ENCODE measurements at regions not wholly inside any gene's neighbourhood (a gene's known extent, or its start where the extent isn't known, plus 50 kb on each side); places are given as distances from the start of the nearest gene placed in this dataset.

- no peak overlapping the region for H3K27ac ChIP-seq
- H3K27me3 ChIP-seq (replicated peaks; ENCODE audit: insufficient read depth): no peaks in the 10 kb centered on the region
- intact Hi-C loops (cut with DNase I): no loop called here
- no peaks in the 10 kb centered on the region for H3K4me1 ChIP-seq (replicated peaks)
- TF ChIP-seq POLR2A (IDR thresholded peaks at IDR 0.05) (no peak), POLR2AphosphoS5 (IDR thresholded peaks at IDR 0.05) (no peak)
- TF ChIP-seq, protein P1, sequence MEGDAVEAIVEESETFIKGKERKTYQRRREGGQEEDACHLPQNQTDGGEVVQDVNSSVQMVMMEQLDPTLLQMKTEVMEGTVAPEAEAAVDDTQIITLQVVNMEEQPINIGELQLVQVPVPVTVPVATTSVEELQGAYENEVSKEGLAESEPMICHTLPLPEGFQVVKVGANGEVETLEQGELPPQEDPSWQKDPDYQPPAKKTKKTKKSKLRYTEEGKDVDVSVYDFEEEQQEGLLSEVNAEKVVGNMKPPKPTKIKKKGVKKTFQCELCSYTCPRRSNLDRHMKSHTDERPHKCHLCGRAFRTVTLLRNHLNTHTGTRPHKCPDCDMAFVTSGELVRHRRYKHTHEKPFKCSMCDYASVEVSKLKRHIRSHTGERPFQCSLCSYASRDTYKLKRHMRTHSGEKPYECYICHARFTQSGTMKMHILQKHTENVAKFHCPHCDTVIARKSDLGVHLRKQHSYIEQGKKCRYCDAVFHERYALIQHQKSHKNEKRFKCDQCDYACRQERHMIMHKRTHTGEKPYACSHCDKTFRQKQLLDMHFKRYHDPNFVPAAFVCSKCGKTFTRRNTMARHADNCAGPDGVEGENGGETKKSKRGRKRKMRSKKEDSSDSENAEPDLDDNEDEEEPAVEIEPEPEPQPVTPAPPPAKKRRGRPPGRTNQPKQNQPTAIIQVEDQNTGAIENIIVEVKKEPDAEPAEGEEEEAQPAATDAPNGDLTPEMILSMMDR (IDR thresholded peaks at IDR 0.05): no peak
- 81% methylated on average over 4 of the region's 4 CpGs for WGBS
- no peaks in the 10 kb centered on the region for H3K9me3 ChIP-seq
- H3K4me3 ChIP-seq: no peak overlapping the region
- no peak for DNase-seq (ENCODE audit: low spot score)
- H3K36me3 ChIP-seq: no peaks in the 10 kb centered on the region
Observed at GRCh38 chr5:118778941-118779340, 209.4 kb downstream of the DTWD2 start.

GRCh38 chr5:118777189-118777736 lies 211.1 kb downstream of the DTWD2 start:
- WGBS: 66% methylated on average over 3 of the region's 3 CpGs
- Histone ChIP-seq H3K4me1 (replicated peaks) (no peaks in the 10 kb centered on the region), H3K27me3 (replicated peaks; ENCODE audit: insufficient read depth) (no peaks in the 10 kb centered on the region), H3K4me3 (no peak overlapping the region), H3K36me3 (no peaks in the 10 kb centered on the region), H3K27ac (no peak overlapping the region), H3K9me3 (no peaks in the 10 kb centered on the region)
- no peak for TF ChIP-seq POLR2A (IDR thresholded peaks at IDR 0.05)
- TF ChIP-seq, protein P1 (IDR thresholded peaks at IDR 0.05): no peak
- TF ChIP-seq POLR2AphosphoS5 (IDR thresholded peaks at IDR 0.05): no peak
- no peak for DNase-seq (ENCODE audit: low spot score)
- intact Hi-C loops (cut with DNase I): no loop called here

DNA sequence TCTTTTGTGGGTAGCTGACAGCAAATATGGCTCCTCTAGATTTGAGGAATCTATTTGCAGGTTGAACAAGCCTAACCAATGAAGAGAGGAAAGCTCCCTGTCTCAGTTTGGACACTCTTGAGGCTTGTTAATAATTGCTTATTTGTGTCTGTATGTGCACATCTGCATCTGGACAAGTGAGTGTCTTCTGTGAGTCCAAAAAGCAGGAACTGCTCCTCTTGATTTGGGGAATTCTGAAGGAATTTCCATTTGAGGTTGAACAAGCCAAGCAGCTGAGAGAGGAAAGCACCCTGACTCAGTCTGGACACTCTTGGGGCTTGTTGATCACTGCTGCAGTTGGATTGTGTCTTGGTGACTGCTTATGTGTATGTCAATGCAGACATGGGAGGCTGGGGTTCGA lies 211.6 kb downstream of the DTWD2 start:
- 94% methylated on average over 1 of the region's 1 CpG for WGBS

GRCh38 chr5:118775790-118776499 lies 212.4 kb downstream of the DTWD2 start:
- no peaks in the 10 kb centered on the region for H3K27me3 ChIP-seq (replicated peaks; ENCODE audit: insufficient read depth)
- H3K36me3 ChIP-seq: no peaks in the 10 kb centered on the region
- no peaks in the 10 kb centered on the region for H3K4me1 ChIP-seq (replicated peaks)
- TF ChIP-seq, protein P1 (IDR thresholded peaks at IDR 0.05): no peak
- TF ChIP-seq POLR2AphosphoS5 (IDR thresholded peaks at IDR 0.05) (no peak), POLR2A (IDR thresholded peaks at IDR 0.05) (no peak)
- intact Hi-C loops (cut with DNase I): no loop called here
- WGBS: 63% methylated on average over 2 of the region's 2 CpGs
- no peaks in the 10 kb centered on the region for H3K9me3 ChIP-seq
- DNase-seq (ENCODE audit: low spot score): no peak
- H3K4me3 ChIP-seq: no peak overlapping the region
- H3K27ac ChIP-seq: no peak overlapping the region

More for the DNA sequence above, 211.6 kb downstream of the DTWD2 start:
- no peaks in the 10 kb centered on the region for H3K27me3 ChIP-seq (replicated peaks; ENCODE audit: insufficient read depth)
- intact Hi-C loops (cut with DNase I): no loop called here
- no peak for DNase-seq (ENCODE audit: low spot score)
- no peaks in the 10 kb centered on the region for H3K9me3 ChIP-seq
- TF ChIP-seq POLR2A (IDR thresholded peaks at IDR 0.05) (no peak), POLR2AphosphoS5 (IDR thresholded peaks at IDR 0.05) (no peak)
- TF ChIP-seq, protein P1 (IDR thresholded peaks at IDR 0.05): no peak
- no peak overlapping the region for H3K27ac ChIP-seq
- H3K4me3 ChIP-seq: no peak overlapping the region
- no peaks in the 10 kb centered on the region for H3K36me3 ChIP-seq
- H3K4me1 ChIP-seq (replicated peaks): no peaks in the 10 kb centered on the region
